Myocyte (in vitro differentiated cells): ENCODE measurements at regions not wholly inside any gene's neighbourhood (a gene's known extent, or its start where the extent isn't known, plus 50 kb on each side); places are given as distances from the start of the nearest gene placed in this dataset.
A peak's percentile ranks its signal among the peaks of the same experiment; 100 is the strongest.

Experiments
- DNase-seq: peaks from one replicate; pipeline ENCODE4 v3.0.0-alpha.2; 2012; ENCODE audit warnings: low read depth

GRCh38 chr22:47608421-47608820 lies 846.0 kb downstream of the TBC1D22A start:
- no peak for DNase-seq

DNA sequence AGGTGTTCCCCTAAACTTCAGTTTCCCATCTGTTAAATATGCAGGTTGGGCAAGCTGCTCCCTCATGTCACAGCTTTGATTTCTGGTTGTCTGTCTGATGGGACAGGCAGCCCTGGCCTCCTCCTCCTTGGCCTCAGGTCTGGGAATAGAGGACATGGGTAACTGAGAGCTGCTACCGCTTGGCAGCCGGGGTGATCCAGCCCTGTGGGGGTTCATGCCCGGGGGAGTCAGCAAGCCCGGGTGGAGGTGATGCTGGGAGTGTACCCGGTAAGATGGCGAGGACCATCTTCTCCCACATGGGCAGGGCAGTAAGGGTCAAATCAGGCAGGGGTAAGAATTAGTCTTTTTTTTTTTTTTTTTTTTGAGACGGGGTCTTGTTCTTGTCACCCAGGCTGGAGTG lies 845.0 kb downstream of the TBC1D22A start:
- DNase-seq = no peak

DNA sequence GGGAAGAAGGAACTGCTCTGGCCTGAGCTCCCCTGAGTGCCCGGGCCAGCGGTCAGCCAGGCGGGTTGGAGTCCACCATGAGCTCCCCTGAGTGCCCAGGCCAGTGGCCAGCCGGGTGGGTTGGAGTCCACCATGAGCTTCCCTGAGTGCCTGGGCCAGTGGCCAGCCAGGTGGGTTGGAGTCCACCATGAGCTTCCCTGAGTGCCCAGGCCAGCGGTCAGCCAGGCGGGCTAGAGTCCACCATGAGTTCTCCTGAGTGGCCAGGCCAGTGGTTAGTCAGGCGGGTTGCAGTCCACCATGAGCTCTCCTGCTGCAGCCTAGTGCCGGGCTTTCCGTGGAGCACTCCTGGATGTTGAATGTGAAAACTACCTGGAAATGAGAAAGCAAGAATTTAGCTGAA lies 844.0 kb downstream of the TBC1D22A start:
- no peak for DNase-seq

DNA sequence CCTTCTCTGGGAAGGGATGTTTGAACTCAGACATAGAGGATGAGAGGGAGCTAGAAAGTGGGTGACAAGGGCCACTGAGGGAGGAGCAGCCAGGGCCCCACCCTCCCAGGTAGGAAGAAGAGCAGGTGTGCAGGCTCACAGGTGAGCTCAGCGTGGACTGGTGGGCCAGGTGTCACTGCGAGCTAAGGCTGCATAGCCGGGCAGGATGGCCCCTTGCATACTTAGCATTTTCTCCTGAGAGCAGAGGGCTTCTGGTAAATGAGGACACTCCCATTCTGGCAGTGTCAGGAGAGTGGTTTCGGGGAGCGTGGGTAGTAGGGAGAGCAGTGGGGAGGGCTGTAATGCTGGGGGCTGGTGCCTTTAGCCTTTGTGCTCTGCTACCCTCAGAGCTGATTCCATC lies 843.4 kb downstream of the TBC1D22A start:
- DNase-seq = no peak

GRCh38 chr22:47605441-47605840 lies 843.0 kb downstream of the TBC1D22A start:
- no peak for DNase-seq

GRCh38 chr22:47604563-47604962 lies 842.1 kb downstream of the TBC1D22A start:
- DNase-seq = no peak

- DNase-seq = no peak
These were observed 840.3 kb downstream of the TBC1D22A start for GRCh38 chr22:47602732-47603131.

DNA sequence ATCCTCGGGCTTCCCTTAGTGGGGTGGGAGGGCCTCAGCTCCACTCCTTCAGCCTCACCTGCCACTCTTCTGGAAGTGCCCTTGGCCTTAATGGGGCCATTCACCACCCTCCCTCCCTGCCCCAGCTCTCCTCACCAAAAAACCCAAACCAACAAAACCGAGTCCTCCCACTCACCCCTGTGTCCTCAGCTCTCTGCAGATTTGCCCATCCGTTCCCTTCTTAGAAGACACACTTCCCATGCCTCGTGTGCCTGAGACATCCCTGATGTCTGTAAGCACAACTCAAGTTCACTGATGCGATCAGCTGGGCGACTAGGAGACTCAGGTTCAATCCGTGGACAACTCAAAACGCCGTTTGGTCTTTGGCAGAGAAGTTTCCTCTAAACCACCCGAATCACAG lies 839.2 kb downstream of the TBC1D22A start:
- DNase-seq = no peak

GRCh38 chr22:47600791-47601625 lies 838.6 kb downstream of the TBC1D22A start:
- no peak for DNase-seq

DNA sequence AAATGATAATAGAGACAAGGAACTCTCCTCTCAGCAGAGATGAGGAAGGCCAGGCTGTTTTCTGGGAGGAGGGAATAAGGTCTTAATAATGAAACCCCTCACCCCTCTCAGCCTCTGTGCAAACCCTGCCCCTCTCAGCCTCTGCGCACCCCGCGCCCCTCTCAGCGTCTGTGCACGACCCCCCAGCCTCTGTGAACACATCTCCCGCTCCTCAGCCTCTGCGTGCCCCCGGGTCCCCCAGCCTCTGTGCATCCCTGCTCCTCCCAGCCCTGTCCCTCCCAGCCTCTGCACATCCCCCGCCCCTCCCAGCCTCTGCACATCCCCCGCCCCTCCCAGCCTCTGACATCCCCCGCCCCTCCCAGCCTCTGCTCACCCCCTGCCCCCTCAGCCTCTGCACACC lies 837.8 kb downstream of the TBC1D22A start:
- DNase-seq = no peak

- DNase-seq = no peak
These were observed 837.3 kb downstream of the TBC1D22A start for GRCh38 chr22:47599753-47600152.

DNA sequence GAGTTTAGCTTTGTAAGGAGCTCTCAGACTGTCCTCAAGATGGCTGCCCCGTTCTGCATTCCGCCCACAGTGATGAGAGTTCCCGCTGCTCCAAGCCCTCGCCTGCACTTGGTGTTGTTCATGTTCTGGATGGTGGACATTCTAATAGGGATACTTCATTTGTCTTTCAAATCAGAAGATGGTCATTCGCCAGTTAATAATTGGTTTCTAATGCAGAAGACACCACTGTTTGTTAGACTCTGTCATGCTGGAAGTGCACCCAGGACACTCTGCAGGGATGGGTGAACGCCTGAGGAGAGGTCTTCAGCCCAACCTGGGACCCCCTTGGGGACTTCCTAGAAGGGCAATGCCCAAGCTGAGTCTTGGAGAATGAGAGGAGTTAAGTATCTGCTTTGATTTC lies 836.4 kb downstream of the TBC1D22A start:
- no peak for DNase-seq

GRCh38 chr22:47597041-47597440 lies 834.6 kb downstream of the TBC1D22A start:
- DNase-seq = peak; percentile 54

- DNase-seq = peak; percentile 25
These were observed 833.8 kb downstream of the TBC1D22A start for GRCh38 chr22:47596176-47596690.

DNA sequence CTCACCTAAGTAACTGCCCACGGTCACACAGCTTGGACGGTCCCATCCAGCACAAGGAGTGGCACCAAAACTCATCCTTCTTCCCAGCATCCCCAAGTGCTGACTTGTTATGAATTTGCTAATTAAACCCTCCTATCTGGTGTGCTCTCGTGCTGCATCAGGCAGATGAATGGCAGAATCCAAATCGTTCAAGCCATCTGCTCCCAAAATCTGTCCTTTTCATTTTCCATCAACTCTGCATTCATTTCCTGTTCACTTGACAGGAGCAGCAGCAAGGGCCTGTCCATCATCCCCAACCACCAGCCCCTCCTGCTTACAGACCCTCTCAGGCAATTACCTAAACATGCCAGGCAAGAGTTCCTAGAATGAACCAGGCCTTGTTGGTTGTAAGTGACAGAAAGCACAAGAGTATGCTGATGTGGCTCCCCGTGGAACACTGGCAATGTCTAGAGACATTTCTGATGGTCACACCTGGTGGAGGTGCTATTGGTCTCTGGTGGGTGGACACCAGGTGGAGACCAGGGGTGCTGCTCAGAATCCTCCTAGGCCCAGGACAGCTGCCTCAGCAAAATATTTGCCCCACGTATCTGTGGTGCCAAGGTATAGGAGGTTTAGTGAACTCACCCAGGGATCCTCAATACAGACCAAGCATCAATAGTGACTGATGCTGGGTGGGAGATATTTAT lies 832.5 kb downstream of the TBC1D22A start:
- DNase-seq = no peak

GRCh38 chr22:47593911-47594311 lies 831.5 kb downstream of the TBC1D22A start:
- DNase-seq = no peak

DNA sequence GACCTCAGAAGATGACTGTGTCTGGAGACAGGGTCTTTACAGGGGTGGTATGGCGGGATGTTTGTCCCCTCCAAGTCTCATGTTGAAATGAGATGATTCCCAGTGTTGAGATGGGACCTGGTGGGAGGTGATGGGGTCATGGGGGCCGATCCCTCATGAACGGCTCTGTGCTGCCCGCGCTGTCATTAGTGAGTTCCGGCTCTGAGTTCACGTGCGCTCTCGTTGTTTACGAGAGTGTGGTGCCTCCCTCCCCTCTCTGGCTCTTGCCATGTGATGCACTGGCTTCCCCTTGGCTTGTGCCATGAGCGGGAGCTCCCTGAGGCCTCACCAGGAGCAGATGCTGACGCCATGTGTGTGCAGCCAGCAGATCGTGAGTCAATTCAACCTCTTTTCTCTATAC lies 830.8 kb downstream of the TBC1D22A start:
- no peak for DNase-seq

- no peak for DNase-seq
These were observed 830.3 kb downstream of the TBC1D22A start for GRCh38 chr22:47592791-47593190.

DNA sequence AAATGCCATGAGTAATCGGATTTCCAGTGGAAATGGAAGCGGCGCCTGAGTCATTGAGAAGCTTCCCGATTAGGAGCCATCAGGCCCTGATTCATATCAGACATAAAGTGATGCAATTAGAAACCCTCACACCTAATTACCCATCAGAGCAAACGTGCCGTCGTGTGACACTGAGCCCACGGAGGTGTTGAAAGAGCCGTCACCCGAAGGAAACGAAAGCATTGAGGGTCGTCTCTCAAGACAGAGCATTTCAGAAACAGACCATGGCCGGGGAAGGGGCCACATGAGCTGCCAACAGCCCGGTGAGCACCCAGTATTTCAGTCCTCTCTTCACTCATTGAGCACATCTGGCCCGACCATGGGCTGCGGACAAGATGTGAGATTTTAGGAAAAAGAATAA lies 829.3 kb downstream of the TBC1D22A start:
- DNase-seq = no peak

DNA sequence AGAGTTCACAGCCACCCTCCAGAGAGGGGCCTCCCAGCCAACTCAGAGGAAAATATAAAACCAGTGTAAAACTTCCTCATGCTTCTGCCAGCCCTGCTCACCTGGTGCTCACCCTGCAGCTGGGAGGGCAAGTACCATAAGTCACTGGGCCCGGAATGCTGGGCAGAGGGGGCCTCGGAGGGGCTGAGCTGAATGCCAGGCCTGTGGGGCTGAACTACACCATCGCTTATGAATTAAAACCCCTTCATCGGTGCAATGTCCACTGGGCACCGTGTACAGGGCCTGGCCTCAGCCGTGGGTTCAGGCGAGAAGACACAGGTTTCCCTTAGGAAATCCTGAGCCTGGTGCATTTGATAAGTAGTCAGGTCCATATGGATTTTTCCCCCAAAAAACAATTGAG lies 828.6 kb downstream of the TBC1D22A start:
- no peak for DNase-seq

DNA sequence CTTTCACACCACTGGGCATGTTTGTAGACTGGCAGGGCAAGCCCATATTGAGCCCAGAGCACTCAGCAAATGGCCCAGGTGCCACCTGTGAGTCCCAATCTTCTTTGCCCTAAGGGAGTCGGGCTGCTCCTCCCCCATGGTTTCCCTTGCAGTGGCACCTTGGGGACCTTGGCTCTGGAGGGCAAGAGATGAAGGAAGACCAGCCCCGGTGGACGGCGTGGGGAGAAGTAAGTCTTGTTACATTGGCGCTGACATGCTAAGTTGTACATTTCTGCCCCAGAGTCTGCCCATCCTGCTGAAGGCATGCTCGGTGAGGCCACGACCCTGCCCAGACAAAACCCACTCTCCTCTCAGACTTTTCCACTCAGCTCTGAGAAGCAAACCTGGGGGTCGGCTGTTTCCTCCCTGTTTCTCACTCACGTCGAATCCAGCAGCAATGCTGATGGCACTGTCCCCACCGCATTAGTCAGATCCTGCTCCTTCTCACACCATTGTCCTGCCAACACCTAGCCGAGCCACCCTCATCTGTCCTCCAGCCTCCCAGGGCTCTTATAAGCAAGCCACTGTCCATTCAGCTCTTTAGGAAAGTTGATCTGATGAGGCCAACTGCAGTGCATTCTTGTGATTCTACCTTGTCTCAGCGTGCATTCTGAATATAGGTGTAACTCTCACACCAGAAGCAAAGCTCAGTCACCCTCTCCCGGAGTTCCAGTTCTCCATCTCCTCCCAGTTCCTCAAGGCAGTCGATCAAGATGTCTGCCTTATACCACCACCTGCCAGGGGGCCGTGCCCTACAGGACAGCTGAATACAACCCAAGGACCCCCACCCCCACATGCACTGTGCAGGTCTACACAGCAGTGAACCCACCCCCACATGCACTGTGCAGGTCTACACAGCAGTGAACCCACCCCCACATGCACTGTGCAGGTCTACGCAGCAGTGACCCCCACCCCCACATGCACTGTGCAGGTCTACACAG lies 827.1 kb downstream of the TBC1D22A start:
- DNase-seq = no peak
